ENCODE measurements at regions not wholly inside any gene's neighbourhood (a gene's known extent, or its start where the extent isn't known, plus 50 kb on each side); places are given as distances from the start of the nearest gene placed in this dataset.

- no peak for TF ChIP-seq ZNF768 (tag by site-specific recombination; IDR thresholded peaks at IDR 0.05)
- TF ChIP-seq MEIS1 (CRISPR knock-in tag; IDR thresholded peaks at IDR 0.05; ENCODE audit: borderline replicate concordance), result no peak
- no peak for TF ChIP-seq RBAK (tag by site-specific recombination; IDR thresholded peaks at IDR 0.05)
- no peak for TF ChIP-seq PBX3 (CRISPR knock-in tag; IDR thresholded peaks at IDR 0.05)
- no peak for TF ChIP-seq BCL11B (tag by site-specific recombination; IDR thresholded peaks at IDR 0.05; ENCODE audit: low read depth)
- no peak for TF ChIP-seq ZBTB44 (tag by site-specific recombination; IDR thresholded peaks at IDR 0.05)
- no peak for TF ChIP-seq SCRT1 (tag by site-specific recombination; IDR thresholded peaks at IDR 0.05; ENCODE audit: borderline replicate concordance)
- no peak for TF ChIP-seq GLIS2 (tag by site-specific recombination; IDR thresholded peaks at IDR 0.05)
- TF ChIP-seq HOXA7 (CRISPR knock-in tag; IDR thresholded peaks at IDR 0.05; ENCODE audit: borderline replicate concordance), result no peak
- no peak for TF ChIP-seq ZNF837 (tag by site-specific recombination; IDR thresholded peaks at IDR 0.05)
- TF ChIP-seq HIC1 (tag by site-specific recombination; IDR thresholded peaks at IDR 0.05), result no peak
Observed at GRCh38 chr5:43839218-43839617, 236.2 kb downstream of the NNT start (continued).

GRCh38 chr5:43837996-43838395 lies 235.0 kb downstream of the NNT start:
- no peak for TF ChIP-seq HIC1 (tag by site-specific recombination; IDR thresholded peaks at IDR 0.05)
- TF ChIP-seq ZNF292 (tag by site-specific recombination; IDR thresholded peaks at IDR 0.05; ENCODE audit: borderline replicate concordance, low read depth), result no peak
- TF ChIP-seq ELK4 (IDR thresholded peaks at IDR 0.05; ENCODE audit: borderline replicate concordance, low read depth, low read length), result no peak
- no peak for TF ChIP-seq HOXC10 (CRISPR knock-in tag; IDR thresholded peaks at IDR 0.05)
- no peak overlapping the region for H3K4me3 ChIP-seq (ENCODE audit: low read depth, low read length)
- H3K9me3 ChIP-seq (ENCODE audit: control insufficient read depth, insufficient read depth, low read depth, low read length), result no peaks in the 10 kb centered on the region
- H3K4me1 ChIP-seq (ENCODE audit: control insufficient read depth, insufficient read depth, low read length), result no peaks in the 10 kb centered on the region
- ChIA-PET POLR2A (no interaction called here), CTCF (no interaction called here)
- H3K27ac ChIP-seq (ENCODE audit: extremely low read depth, low read depth, low read length), result no peak overlapping the region
- H3K36me3 ChIP-seq (ENCODE audit: control insufficient read depth in 2 of 2, insufficient read depth in 1 of 2, low read length in 2 of 2), result no peaks in the 10 kb centered on the region

- Histone ChIP-seq H3K4me1 (ENCODE audit: control insufficient read depth, insufficient read depth, low read length) (no peaks in the 10 kb centered on the region), H3K9me3 (ENCODE audit: control insufficient read depth, insufficient read depth, low read depth, low read length) (no peaks in the 10 kb centered on the region), H3K4me3 (ENCODE audit: low read depth, low read length) (no peak overlapping the region), H3K36me3 (ENCODE audit: control insufficient read depth in 2 of 2, insufficient read depth in 1 of 2, low read length in 2 of 2) (no peaks in the 10 kb centered on the region), H3K27ac (ENCODE audit: extremely low read depth, low read depth, low read length) (no peak overlapping the region)
- ChIA-PET POLR2A (no interaction called here), CTCF (no interaction called here)
- TF ChIP-seq KLF17 (tag by site-specific recombination; IDR thresholded peaks at IDR 0.05), result no peak
- no peak for TF ChIP-seq ZNF433 (tag by site-specific recombination; IDR thresholded peaks at IDR 0.05; ENCODE audit: low read depth)
- no peak for TF ChIP-seq TCF7L2 (IDR thresholded peaks at IDR 0.05; ENCODE audit: borderline replicate concordance, low read depth, low read length)
- TF ChIP-seq ZSCAN23 (tag by site-specific recombination; IDR thresholded peaks at IDR 0.05), result no peak
- no peak for TF ChIP-seq ZNF248 (tag by site-specific recombination; IDR thresholded peaks at IDR 0.05)
- TF ChIP-seq ZNF324 (tag by site-specific recombination; IDR thresholded peaks at IDR 0.05), result no peak
- no peak for TF ChIP-seq CTCF (tag by site-specific recombination; IDR thresholded peaks at IDR 0.05)
- TF ChIP-seq ZNF362 (tag by site-specific recombination; IDR thresholded peaks at IDR 0.05), result no peak
Observed at GRCh38 chr5:43837091-43837490, 234.1 kb downstream of the NNT start.

All from HEK293 (cell line).